Brain pericyte (primary cell): ENCODE measurements at regions not wholly inside any gene's neighbourhood (a gene's known extent, or its start where the extent isn't known, plus 50 kb on each side); places are given as distances from the start of the nearest gene placed in this dataset.
"Not testable (repeated sequence)": the region's sequence is repeated elsewhere in the genome, so short reads cannot be mapped to it uniquely, and the experiment has no call there.

Experiments
- DNase-seq: peaks from one replicate; pipeline ENCODE4 v3.0.0-alpha.2; 2012; ENCODE audit warnings: low read depth, low spot score

DNA sequence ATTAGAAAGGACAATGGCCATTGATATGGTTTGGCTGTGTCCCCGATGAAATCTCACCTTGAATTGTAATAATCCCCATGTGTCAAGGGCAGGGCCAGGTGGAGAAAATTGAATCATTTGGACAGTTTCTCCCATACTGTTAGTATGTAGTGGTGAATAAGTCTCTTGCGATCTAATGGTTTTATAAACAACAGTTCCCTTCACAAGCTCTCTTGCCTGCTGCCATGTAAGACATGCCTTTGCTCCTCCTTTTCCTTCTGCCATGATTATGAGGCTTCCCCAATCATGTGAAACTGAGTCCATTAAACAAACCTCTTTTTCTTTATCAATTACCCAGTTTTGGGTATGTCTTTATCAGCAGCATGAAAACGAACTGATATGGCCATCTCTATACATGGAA is 302.7 kb downstream of the SFMBT2 start:
- no peak for DNase-seq

DNA sequence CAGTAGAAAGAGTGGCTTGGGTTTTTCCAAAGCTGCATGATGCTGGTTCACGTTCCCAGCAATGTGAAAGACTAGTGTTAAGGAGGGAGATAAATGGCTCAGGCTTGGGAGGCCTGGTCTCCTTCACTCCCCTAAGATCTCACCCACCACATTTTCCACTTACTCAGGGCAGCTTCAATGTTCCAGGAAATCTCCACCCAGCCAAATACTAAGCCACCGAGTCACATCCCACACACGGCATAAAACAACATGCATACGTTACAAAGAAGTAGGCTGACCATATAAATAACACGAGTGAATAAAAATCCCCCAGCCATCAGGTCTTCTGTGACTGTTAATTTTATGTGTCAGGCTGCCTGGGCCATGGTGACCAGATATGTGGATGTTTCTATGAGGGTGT is 303.5 kb downstream of the SFMBT2 start:
- DNase-seq = no peak

DNA sequence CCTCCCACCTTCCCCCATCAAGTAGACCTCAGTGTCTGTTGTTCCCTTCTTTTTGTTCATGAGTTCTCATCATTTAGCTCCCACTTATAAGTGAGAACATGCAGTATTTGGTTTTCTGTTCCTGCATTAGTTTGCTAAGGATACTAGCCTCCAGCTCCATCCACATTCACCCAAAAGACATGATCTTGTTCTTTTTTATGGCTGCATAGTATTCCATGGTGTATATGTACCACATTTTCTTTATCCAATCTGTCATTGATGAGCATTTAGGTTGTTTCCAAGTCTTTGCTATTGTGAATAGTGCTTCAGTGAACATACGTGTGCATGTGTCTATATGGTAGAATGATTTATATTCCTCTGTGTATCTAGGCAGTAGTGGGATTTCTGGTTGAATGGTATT is 306.5 kb downstream of the SFMBT2 start:
- not testable (repeated sequence) for DNase-seq

DNA sequence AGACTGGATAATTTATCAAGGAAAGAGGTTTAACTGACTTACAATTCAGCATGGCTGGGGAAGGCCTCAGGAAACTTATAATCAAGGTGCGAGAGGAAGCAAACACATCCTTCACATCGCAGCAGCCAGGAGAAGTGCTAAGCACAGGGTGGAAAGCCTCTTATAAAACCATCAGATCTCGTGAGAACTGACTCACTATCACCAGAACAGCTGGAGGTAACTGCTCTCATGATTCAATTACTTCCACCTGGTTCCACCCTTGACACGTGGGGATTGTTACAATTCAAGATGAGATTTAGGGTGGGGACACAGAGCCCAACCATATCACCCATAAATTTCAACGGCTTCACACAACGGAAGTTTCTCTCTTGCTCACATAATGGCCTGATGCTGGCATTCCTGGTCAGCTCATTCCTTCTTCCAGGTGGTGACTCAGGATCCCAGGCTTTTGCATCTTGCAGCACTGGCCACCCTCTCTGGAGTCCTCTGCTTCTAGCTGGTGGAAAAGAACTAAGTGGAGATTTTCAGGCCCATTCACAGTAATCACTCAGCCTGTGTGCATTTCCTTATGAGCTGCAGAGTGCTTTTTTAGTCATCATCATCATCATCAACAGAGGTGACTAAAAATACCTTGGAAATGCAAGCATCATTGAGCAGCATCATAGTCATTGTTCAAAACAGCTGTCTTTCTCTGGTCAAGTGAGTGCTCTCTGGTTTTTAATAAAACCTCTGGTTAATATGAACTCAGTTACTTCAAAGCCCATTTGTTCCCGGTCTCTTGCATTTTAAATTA is 308.1 kb downstream of the SFMBT2 start:
- no peak for DNase-seq

DNA sequence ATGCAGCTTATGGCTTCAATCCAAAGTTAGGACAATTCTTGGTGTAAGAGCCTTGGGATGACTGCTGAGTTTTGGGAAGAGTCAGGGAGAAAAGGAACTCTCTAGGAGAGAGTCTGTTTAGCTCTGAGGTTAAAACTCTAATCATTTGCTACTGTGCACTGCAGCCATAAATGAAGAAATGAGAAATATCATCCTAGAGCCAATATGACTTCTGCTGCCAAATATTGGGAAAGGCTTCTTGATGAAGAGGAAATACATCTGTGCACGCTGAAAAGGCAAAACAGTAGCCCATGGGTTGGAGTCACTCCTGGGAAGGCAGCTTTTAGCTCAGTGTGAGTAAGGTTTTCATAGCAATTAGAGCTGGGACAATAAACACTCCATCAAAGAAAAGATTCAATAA is 308.8 kb downstream of the SFMBT2 start:
- DNase-seq = no peak

DNA sequence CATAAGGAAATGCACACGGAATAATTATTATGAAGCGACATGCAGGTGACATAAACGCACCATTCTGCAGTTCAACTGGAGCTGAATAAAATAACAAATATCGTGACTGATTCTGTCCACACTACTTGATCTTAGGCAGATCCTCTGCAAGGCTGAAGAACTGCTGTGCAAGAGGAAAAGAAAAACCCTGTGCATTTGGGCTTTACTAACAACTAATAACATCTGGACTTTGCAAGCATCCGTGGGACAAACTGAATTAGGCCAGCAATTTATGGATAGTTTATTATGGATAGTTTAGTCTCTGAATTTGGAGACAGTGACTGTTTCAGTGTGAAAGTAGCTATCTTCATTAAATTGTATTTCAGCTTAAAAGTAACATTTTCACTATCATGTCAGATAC is 309.4 kb downstream of the SFMBT2 start:
- DNase-seq = no peak

DNA sequence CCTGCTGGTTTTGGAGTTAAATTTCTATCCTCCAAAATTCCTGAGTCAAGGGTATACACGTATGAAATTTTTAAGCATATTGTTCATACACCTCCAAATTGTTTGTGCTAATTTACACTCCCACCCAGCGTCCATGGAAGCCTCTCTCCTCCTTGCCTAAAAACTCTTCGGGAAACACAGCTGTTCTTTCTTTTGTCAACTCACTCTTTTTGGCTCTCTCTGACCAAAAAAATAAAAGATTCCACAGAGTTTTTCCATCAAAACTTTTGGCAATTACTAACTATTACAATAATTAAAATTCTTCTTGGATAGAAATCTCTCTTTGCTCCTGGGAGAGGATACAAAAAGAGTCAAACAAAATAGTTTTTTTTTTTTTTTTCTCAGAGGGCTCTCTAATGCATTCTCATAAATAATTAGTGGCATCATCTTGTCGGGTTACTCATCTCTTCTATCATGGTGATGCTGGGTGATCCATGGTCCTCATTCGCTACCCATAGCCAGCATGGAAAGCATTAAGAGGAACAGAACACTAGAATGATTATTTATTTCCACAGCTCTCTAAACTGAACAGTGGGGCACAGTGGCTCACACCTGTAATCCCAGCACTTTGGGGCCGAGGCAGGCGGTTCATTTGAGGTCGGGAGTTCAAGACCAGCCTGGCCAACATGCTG is 310.7 kb downstream of the SFMBT2 start:
- DNase-seq = no peak

DNA sequence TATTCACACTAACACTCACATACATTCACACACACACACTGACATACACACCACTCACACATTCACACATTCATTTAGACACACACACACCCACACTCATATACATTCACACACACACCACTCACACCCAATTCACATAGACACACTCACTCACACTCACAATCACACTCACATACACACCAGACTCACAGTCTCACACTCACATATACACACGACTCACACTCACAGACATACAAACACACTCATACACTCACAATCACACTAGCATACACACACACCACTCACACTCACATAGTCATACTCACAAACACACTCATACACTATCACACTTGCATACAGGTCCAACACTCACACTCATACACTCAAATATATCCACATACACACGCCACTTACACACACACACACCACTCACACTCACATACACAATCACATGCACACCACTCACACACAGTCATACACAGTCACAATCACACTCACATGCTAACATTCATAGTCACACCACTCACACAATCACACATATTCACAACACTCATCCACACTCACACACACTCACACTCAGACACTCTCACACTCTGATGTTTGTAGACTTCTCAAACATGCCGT is 312.6 kb downstream of the SFMBT2 start:
- DNase-seq = no peak

DNA sequence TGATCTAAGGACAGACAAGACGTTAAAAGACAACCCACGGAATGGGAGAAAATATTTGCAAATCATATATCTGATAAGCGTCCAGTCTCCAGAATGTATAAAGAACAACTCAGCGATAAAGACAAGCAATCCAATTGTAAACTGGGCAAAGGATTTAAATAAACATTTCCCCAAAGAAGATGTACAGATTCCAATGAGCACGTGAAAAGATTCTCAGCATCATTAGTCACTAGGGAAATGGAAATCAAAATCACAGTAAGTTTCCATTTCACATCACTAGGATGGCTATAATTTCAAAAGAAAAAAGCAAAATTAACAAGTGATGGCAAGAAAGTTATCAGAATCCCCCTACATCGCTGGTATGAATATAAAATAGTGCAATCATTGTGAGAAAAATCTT is 316.1 kb downstream of the SFMBT2 start:
- DNase-seq = no peak

DNA sequence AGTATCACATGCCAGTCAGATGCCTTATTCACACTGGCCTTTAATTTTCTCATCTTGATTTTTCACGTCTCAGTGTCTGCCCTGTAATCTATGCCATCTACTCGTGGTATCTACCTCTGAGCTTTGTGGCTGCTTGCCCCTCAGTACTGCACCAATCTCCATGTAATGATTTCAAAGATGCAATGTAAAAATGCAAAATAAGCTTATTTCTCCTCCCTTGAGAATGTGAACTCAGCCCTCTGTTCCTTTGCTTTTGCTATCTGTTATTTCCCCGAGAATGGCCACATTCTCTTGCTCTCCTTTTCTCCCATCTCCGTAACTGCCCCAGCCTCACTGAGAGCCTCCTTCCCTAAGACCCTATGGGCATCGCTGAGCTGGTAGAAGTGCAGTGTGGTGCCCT is 317.5 kb downstream of the SFMBT2 start:
- DNase-seq = no peak

DNA sequence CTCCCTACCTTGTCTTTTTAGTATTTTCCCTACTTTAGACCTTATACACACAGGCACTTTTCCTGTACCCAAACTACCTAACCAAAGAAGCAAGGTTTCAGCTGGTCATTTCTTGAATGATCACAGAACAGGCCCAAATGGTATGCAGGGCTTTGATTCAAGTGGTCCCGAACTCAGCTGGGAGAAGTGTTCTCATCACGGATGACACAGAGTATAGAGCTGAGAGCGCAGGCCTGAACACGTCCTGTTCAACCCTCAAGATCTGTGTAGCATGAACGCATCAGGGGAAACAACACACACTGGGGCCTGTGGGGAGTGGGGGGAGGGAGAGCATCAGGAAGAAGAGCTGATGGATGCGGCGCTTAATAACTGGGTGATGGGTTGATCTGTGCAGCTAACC is 318.2 kb downstream of the SFMBT2 start:
- DNase-seq = no peak

DNA sequence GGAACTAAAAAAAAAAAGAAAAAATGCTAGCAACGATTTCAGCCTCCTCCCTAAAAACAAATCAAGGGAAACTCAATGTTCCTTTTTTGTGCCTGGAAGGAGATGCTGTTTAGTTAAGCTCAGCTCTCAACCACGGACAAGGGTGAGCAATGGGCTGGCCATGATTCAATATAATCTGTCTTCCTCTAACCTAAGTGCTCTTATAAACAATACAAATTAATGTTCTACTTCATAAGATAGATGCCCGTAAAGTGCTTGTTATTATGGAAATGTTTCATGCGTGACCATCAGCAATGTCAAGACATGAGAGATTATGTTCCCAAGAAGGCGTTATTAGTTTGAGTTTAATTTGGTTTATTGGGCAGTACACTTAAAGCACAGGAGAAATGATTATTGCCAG is 320.3 kb downstream of the SFMBT2 start:
- no peak for DNase-seq

DNA sequence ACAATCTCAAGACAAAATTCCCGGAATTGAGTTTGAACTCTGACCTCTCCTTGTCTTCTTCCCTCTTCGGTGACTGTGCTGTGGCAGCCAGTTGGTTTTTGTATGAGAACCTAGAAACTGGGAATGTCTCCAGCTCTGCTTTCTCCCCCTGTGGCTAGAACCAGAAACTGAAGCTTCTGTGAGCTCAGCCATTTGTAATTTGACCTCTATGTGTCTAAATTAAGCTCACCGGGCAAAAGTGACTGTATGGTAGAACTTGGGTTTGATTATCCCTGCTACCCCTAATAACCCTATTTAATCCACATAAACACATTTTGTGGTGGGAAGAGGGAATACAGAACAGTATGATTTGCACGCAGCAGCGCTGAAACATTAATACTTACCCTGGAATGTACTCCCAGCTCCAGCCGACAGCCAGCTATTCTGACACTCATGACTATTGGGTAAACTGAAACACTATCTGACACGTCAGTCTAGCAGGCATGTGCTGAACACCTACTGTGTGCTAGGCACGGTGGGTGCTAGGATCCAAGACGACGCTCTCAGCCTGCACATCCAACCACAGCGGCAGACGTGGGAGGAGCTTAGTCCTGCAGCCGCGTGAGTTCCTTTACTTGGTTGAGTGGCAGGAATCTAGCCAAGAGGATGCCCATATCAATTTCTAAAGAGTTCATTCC is 324.8 kb downstream of the SFMBT2 start:
- peak; percentile 27 for DNase-seq

DNA sequence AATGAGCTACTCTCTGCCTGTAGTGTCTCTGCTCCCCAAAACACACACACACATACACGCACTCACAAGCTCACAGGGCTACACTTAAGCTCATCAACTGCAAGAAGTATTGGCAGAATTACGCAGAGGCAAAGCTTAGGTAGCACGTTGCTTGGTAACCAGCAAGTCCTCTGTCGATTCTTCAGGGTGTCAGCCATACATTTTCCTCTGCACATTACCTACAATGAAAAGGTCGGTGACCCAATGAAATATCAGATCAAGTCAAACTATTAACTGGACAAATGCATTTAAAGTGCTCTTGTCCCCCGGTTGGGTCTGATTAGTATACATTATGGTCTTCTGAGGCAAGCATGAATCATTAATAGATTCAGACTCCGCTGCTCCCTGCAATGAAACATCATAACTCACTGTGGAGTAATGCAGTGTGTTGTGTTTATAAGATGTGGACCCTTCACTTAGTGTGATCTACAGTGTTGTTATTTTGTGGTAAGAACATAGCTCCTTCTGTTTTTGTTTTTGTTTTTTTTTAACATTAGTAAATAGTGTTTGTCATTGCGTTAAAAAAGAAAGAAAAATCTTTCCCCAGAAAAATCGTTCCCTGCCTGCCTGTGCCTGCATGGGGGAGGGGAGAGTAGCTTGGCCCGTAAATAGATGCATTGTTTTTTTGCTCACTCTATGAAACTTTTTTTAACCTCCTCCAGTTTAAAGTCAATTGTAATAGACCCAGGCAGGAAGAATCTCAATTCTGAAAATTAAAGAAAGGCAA is 325.5 kb downstream of the SFMBT2 start:
- DNase-seq = no peak

DNA sequence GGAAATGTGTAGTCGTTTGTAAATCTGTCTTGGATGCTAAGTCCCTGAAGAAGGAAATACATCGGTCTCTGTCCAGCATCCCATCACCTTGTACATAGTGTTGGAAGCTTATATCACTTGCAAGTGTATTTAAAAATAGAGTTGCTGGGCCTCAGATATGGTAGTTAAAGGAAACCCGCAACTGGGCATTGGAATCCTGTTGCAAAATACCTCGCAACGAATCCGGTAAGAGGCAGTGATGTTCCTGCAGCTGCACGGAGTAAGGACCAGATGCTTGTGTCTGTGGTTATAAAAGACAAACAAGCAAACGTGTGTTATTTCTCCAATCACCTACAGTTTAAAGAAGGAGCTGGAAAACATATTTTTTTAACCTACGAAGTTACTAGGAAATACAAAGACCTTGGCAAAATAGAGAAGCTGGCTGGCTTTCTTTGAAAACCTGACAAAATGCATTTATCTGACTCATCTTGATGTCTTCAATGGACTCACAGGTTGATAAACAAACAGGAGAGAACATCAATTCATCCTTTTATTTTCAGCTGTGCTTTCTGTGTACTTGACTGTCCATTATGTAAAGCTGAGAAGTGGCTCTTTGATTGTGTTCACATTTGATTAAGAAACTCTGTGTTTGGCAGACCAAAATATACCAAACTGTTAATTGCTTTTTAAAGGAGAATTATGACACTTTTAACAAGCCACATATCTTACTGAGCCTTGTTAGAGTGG is 326.4 kb downstream of the SFMBT2 start:
- DNase-seq = no peak

DNA sequence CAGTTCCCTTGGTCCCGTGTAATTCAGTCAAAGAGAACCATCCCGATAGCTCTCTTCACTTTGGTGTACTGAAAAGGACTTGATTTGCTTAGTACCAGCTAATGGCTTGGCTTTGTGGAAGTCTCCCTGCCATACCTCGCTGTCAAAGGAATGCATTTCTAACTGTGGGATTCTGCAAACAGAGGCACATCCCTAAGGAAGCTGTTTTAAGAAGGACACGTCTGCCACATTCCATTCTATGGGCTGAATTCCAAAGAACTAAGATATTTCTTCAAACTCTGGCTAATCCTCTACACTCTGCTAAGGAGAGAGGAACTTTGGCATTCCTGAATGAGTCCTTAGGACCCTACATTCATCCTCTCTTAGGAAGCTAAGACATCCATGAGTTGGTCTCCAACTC is 327.9 kb downstream of the SFMBT2 start:
- no peak for DNase-seq

DNA sequence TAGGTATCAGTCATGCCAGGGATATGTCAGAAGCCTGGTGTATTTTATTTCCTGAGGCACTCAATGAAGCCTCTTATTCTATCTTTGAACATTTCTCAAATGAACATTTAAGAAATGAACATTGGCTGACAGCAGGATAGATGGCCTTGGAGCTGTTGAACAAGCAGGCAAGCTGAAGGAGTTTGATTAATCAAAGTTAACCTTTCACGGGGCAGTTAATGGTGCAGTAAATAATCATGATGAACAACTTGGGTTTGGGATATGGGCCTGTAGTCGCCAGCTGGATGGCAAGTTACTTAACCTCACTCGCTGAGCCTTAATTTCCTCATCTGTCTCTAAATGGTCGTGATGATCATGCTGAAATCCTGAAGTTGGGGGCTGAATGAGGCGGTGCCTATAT is 333.0 kb downstream of the SFMBT2 start:
- no peak for DNase-seq

DNA sequence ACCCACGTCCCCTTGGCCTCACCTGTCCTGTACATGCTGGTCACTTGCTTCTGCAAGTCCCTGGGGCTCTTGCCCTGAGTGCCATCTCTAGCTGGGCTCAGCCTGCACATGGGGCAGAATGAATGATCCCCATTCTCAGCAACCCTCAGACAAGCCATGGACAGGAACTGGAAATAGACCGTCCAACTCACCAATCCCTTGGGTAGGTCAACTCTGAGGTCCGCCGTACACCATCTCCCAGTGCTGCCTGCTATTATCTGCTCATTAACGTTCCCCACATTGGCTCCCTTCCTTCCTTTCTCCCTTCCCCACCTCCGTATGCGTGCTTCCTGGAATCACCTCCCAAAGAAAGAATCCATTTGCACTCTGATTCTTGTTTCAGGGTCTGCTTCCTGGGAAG is 335.0 kb downstream of the SFMBT2 start:
- no peak for DNase-seq

DNA sequence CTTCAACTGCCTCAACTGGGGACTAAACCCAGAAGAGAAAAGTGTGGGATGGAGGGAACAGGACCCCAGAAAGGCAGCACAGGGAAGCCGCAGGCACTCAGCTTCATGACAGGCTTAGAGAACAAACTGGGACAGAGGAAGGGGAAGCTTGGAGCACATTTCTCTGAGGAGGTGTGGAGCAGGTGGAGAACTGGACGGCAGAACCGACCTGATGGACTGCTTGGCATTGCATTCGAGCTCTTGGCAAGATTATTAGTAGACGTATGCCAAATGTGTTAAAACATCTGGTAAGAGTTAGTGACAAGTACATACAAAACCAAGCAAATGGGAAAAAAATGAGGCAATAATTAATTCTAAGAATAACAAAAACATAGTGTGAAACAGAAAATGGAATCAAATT is 335.7 kb downstream of the SFMBT2 start:
- no peak for DNase-seq

DNA sequence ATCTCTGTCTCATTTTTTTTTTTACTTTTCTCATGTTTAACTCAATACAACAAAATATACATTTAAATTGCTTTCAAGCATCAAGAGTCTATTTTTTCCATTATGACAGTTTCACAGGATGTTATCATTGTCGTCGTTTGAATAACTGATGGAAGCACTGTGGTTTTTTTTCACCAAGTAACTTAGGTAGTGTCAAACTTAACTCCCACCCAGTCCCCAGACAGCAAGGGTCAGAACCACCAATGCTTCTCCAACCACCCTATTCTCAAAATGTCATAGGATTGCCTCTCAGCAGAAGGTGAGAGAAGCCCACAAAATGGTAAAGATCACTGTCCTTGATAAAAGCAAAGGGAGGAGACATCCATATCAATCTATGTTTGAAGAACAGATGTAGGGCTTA is 339.4 kb downstream of the SFMBT2 start:
- DNase-seq = no peak

DNA sequence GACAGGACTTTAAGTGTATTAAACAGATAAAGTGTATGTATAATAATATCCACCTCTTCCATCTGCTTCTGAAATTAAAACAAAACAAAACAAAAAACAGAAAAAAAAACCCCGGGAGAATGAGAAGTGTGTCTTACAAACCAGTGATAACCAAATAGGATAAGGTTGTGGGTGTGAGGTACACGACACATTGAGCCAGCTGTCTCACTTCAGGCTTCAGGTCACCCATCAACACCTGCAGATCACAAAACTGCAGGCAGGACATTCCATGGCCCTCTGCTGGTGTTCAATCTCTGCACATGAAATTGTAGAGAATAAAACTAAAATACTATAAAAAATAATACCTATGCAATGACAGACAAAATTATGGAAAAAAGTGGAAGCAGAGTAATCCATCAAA is 339.9 kb downstream of the SFMBT2 start:
- DNase-seq = no peak
